8988T (cell line): ENCODE measurements at regions not wholly inside any gene's neighbourhood (a gene's known extent, or its start where the extent isn't known, plus 50 kb on each side); places are given as distances from the start of the nearest gene placed in this dataset.

Experiments used
- DNase-seq: peaks from one replicate; pipeline ENCODE4 v3.0.0; 2011

DNA sequence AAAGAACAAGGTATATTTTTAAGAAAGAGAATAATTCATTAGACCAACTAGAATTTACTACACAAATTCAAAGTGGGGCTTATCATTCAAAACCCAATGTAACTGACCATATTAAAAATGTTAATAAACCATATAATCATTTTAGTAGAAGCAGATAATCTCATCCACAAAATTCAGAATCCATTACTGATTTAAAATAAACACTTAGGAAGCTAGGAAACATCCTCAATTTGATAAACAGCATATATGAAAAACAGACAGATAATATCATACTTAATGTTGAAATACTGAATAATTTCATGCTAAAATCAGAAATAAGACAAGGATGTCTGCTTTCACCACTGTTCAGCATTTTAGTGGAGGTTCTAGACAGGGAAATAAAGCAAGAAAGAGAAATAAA, 902.8 kb upstream of the PHF14 start:
- DNase-seq = no peak

DNA sequence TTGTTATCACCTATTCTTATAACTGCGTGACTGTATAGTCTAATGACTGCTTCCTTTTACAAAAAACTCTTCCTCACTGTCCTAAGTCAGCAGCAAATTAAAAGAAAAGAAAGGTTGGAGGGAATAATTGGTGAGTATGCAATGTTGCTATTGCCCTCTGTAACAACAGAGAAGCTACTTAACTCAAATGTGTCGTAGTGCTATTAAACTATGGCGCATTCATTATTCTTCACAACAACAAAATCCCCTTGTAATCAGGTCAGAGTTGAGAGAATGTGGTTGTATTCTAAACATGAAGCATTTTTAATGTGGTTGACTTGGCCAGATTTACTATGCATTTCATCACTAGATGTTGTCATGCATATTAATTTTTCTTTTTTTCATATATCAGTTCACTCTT, 897.8 kb upstream of the PHF14 start:
- DNase-seq = no peak

DNA sequence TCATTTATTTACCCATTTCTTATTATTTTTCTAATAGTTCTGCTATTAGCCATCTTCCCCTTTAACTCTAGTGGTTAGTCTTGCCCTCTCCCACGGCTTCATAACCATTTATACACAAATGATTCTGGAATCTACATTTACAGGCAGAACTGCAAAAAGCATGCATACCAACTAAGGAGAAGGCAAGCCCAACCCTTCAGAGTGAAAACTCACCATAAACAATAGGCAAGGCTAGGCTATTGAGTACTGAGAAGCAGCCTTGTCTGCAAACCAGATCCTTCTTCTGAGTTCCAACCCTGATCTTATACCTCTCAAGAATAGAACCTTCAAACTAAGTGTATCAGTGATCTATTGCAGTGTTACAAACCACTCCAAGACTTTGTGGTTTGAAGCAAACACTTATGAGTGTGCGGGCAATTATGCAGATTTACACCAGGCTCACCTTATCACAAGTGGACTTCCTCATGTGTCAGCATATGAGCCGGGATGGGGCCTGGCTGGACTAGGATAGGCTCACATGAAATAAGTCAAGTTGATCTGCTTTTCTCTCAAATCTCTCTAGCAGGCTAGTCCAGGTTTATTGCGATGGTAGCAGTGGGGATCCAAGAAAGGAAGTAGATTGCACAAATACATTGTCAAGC, 896.9 kb upstream of the PHF14 start:
- DNase-seq = no peak

DNA sequence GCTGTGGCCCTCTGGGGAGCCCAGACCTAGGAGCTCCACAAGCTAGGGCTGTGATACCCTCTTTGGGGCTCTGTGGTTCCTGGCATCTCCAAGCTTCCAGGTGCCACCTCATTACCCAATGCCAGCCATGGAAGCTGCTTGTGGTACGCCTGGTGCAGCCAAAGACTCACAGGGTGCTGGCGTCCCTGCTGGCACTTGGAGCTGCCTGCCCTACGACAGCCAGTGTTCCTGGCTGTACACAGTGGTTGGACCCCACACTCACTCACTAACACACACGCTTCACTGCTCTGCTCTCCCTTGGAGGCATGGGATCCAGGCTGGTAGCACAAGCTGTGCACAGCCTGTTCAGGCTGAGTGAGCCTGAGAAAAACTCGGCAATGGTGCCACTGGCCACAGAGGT, 894.1 kb upstream of the PHF14 start:
- DNase-seq = no peak

DNA sequence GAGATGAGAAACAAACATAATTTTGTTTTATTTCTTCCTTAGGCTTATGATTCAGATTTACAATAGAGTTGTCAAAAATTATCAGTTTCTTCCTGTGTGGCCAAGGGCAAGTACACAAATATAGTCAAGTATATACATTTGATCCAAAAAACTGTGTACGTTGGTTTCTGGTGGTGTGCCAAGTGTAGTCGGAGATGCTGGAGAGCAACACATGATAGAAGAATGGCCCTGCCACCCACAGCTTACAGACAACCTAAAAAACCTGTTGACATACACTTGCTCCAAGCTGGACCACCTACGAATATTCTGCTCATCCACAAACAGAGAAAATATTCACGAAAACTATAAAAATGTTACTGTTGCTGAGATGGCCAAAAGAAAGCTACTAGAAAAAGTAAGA, 890.8 kb upstream of the PHF14 start:
- no peak for DNase-seq

DNA sequence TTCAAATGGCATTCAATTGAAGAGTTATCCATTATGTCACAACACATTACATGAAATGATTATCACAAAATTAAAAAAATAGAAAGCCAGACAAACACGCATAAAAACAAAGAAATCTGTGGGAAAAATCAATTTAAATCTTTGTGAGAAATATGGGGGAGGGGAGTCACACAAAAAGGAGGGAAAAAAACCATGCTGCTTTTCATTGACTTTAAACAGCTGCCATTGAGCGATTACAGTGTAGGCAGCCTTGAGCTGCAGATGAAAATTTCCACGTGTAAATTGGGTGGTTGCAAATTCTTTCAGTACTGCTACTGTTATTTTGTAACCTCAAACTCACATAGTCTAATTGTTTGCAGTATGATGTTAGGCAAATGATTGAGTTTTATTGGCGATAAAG, 889.9 kb upstream of the PHF14 start:
- DNase-seq = no peak

DNA sequence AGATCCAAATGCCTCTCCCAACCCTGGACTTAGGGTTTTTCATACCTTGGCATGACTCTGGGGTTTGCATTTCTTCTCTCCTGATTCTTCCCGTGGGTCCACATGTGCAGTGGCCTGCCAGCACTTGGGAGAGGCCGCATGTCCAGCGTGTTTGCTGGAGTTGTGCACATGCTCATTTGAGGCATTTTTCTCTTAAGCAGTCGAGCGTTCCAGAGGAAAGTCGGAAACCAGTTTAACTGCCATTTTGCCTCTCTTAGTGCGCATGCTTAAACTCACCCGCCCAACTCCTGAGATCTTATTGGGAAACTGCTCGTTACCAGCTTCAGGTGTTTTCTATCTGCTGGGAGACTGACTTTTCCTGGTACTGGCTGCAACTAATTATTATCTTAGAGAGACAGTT, 888.4 kb upstream of the PHF14 start:
- no peak for DNase-seq

DNA sequence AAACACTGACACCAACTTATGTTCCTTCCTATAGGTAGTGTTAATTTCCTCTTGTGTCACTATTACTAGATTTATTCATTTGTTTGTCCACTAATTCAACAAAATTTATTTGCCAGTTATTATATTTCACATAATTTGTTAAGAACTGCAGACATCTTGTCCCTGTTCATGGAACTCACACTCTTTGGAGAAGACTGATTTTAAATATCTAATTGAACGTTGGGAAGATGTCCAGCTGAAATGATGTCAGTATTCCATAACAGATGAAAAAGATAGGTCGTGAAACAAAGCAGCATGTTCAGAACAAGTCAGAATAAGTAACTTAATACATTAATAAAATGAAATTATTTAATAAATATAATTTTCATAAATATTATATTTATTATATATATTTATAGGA, 873.1 kb upstream of the PHF14 start:
- DNase-seq = no peak

DNA sequence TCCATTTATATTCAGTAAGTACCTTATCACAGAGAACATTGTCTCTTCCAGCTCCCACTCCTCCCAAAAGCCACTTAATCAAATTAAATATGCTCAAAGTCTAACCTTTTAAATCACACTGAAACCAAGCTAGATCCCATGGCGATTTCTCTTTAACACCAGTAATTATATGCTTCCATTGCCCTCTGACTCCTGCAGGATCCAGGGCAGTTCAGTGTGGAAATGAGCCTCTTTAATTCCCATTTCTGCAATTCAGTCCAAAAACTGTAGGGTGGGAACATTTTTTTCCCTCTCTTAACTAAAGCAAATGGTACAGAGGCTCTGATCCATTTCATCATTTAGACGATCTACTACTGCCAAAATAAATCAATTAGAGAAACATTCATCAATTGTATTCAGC, 872.3 kb upstream of the PHF14 start:
- no peak for DNase-seq

DNA sequence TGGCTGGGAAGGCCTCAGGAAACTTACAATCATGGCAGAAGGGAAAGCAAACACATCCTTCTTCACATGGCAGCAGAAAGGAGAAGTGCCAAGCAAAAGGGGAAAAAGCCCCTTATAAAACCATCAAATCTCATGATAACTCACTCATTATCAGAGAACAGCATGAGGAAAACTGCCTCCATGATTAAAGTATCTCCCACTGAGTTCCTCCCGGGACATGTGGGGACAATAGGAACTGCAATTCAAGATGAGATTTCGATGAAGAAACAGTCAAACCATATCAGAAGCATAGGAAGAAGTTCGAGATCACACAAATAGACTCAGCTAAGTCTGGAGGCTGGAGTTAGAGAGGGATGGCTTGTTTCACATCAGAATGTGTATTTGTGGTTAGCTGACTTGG, 869.4 kb upstream of the PHF14 start:
- no peak for DNase-seq

DNA sequence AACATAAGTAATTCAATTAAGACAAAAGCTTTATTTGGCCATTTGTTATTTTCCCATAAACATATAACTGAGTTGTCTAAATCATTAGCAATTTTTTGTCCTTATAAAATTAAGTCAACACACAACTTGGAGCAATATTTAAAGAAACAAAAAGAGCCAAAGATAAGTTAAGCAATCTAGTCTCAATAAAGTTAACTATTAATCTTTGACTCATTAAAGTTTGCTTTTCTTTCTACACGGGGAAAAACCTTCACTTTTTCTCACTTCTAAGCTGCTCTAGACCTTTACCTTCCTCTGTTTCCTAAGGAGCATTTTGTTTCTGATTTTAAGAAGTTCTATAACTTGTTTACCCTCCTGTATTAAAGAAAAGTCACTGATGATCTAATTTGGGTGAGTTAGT, 867.1 kb upstream of the PHF14 start:
- no peak for DNase-seq

DNA sequence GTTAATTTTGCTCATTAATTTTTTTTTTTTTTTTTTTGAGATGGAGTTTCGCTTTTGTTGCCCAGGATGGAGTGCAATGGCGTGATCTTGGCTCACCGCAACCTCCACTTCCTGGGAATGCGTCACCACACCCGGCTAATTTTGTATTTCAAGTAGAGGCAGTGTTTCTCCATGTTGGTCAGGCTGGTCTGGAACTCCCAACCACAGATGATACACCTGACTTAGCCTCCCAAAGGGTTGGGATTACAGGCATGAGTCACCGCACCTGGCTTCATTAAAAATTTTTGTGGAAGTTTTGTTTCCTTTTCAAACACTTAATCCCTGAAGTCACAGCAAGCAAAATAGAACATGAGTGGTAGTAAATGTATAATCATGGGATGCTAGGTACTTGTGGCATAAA, 857.2 kb upstream of the PHF14 start:
- DNase-seq = no peak

DNA sequence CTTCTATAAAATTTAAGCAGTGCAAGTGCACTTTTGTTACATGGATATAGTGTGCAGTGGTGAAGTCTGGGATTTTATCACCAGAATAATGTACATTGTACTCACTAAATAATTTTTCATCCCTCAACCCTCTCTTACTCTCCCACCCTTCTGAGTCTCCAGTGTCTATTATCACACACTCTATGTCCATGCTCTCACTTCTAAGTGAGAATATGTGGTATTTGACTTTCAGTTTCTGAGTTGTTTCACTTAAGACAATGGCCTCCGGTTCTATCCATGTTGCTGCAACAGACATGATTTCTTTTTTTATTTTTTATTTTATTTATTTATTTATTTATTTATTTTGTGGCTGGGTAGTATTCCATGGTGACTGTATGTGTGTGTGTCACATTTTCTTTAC, 855.9 kb upstream of the PHF14 start:
- DNase-seq = no peak

DNA sequence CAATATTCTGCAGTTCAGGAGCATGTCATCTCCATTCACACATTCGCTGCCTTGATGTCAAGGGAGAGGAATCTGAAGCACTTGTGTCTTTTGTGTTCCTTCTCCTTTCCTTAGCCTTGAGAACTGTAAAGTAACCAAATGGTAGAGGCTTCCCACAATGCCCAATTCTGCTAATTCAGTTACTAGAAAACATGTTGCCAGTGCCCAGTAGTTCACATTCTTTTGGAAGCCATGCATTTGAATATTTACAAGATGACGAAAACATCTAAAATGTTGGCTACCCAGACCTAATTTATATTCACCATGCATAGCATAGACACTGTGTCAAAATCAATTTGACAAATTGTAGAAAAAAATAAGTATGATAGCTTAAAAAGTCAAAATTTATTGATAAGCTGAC, 852.7 kb upstream of the PHF14 start:
- no peak for DNase-seq

DNA sequence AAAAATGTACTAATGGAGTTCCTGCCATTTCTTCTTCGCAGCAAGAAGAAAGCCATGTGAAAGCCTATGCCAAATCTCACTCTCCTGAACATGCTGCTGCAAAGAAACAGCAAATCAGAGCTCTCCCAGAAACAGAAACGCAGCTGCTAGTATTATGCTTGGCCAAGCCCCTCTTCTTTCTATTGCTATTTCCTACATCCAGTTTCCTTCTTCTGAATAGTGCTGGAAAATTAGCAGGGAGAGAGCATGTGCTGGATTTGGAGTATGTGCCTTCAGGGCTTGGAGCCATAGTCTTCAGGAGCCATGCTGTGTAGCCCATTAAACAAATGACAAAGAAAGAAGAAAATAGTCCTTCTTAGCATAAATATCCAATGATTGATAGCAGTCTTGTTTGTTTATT, 852.0 kb upstream of the PHF14 start:
- no peak for DNase-seq

DNA sequence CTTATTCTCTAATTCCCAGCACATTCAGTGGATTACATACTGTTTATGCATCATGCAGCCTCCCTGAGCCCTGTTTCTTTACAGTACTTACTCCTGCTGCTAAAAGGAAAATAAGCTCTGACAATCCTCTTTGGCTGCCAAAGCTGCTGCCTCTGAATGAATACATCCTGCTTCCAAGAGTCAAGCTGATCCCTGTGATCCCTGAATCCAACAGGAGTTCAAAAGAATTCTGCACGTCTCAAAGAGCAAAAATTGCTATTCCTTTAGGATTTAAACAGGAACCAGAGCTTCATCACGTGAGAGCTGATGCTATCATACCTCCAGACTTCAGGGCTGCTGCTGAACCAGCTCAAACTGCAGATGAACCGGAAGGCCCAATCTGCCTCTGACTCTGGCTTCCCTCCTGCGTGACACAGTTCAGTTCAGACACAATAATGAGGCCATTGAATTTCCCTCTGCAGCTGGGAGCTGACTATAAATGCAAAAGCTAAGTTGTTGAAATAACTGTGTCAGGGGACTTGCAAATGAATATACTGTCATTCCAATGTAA, 851.0 kb upstream of the PHF14 start:
- no peak for DNase-seq

DNA sequence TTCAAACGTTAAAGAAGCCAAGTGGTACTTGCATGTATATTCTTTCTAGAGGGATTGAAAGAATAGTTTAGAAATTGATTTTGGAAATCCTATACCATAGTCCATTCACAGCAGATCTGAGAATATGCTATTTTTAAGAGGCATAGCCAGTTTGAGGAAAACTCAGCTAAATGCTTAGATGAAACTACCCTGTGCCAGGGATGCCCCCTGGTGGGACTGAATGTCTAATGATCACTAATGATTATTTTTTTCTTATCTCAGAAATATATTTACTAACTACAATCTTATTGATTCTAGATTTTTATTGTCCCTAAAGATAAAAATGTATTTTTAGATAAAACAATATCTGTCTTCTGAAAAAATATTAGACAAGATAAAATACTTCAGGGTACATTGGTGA, 844.9 kb upstream of the PHF14 start:
- no peak for DNase-seq

DNA sequence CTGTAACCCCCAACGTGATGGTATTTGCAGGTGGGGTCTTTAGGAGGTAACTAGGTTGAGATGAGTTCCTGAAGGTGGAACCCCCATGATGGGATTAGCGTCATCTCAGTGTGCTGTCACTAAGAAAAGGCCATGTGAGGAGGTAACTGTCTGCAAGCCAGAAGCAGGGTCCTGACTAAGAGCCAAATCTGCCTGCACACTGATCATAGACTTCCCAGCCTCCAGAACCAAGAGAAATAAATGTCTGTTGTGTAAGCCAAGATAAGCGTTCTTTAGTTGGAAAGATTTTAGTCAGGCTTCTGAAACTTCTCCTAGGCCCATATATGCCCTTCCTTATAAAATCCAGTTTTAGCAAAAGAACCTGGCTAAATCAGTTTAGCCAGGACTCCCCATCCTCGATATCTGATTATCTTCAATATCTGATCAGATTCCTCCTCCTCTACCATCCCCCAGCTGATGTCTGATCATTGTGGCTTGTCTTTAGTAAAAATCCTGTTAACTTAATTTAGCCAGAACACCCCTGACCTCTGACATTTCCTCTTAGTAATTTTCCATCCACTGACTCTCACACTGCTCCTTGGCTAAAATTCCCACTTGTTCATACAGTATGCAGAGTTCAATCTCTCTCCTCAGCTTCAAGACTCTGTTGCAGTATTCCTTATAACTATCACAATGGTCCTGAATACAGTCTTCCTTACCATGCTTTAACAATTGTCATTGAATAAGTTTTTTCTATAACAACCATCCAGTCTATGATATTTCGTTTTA, 835.4 kb upstream of the PHF14 start:
- no peak for DNase-seq

DNA sequence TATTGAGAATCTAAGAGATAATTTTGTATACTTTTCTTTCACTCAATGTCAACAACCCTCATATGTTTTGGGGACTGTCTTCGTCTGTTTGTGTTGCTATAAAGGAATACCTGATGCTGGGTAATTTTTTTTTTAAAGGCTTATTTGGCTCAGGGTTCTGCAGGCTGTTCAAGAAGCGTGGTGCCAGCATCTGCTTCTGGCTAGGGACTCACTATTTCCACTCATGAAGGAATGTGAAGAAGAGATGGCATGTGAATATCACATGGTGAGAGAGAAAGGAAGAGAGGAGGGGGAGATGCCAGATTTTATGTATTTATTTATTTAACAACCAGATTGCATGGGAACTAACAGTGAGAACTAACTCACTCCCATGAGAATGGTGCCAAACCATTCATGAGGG, 827.4 kb upstream of the PHF14 start:
- DNase-seq = no peak

DNA sequence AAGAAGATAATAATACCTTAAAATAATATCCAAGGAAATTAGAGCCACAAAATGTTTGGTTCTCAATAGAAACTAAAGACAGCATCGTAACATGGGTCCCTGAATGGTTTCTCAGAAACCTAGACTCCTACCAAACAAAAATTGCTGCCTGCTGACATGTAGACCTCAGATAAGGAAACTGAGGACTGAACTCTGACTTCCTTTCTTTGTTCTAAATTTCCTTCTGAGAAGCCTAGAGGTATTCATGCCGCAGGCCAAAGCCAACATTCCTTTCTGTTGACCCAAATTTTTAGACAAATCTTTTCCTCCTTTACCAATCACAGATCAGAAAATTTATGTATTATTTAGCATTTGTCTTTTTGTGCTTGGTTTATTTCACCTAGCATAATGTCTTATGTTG, 816.7 kb upstream of the PHF14 start:
- DNase-seq = no peak

DNA sequence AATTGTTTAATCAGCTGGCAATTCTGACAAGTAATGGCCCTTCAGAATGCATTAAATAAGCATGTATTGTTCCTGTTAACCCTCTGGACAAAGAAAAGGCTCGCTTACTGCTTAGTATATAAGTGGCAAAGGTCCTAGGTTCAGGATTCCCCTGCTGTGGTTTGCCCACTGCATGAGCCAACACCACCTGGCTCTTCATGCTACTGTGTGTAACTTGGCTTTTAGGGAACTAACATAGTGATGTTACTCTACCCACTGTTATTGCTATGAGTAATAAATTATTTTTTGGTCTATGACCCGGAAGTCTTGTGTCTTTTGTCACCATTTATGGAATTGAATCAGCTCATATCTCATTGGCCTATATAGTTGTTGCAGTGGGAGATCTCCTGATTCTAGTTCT, 791.7 kb upstream of the PHF14 start:
- DNase-seq = no peak

DNA sequence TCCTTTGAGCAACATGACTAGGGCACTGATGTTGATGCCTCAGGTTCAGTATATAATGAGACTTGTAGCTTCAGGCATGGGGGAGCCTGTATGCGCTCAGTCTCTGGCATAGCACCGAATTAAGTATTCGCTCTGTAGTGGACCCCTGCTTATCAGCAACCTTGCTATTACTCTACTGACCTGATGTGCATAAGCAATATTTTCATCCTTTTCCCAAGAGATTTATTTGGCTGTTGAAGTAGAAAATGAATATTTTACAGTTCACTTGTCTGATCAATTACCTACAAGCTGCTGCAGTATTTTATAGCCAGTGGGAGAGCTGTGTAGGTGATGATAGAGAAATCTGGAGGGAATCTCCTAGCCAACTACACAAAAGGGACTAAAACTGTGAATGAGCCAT, 781.6 kb upstream of the PHF14 start:
- DNase-seq = no peak

DNA sequence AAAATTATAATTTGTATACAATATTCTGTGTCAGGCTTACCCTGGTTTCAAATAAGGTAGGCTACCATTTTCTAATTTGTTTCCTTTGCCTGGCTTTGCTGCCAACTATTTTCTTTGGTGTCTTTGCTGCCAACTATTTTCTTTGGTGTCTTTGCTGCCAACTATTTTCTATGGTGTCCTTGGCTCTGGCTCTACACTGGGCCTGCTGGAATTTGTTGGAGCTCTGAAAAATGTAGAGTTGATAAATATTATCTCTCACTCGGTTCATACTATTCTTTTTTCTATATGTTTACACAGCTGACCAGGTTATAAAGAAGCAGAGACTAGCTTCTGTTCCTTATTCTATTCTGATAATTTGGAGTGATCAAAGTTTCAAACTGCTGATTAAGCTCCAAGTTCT, 768.0 kb upstream of the PHF14 start:
- no peak for DNase-seq

DNA sequence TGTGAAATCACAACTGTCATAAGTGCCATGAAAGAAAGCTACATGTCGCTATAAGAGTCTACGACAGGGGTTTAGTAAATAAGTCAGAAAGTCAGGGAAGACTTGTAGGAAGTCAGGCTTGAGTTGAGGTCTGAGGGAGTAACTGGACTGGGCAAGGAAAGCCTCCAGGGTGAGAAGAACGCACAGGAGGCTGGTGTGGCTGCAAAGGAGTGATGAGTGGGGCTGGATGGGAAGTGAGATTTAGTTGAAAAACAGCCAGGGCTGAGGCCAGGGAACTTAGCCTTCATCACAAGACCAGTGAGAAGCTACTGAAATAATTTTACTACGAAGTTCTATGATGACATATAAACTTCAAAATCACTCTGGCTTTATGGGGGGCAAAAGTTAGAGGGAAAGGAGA, 763.7 kb upstream of the PHF14 start:
- no peak for DNase-seq

DNA sequence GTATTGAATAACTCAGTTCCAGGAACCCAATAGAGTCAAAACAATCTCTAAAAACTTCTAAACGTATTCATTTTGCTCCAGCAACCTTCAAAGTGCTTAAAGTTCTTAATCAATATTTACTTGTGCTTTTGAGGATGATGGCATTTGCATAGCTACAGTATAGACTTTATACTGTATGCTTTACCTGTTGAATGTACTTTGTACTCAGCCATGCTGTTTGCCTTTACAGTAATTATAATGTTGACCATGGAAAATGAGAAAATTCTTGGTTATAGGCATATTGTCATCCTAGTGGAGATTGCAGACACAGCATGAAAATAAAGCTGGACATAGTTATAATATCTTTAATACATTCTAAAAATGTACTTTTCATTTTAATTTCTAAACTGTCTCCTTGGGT, 762.7 kb upstream of the PHF14 start:
- DNase-seq = no peak
